Spleen (tissue), 7 donors: ENCODE measurements at regions not wholly inside any gene's neighbourhood (a gene's known extent, or its start where the extent isn't known, plus 50 kb on each side); places are given as distances from the start of the nearest gene placed in this dataset.

ENCODE experiments used
- POLR2A ChIP-seq, 3 donors: fragments of 450-650 bp; IDR thresholded peaks; one replicate each; pipeline ENCODE4 v1.5.1; 2017; ENCODE audit warnings: antibody characterized with exemption in 3 of 3, mild to moderate bottlenecking in 1 of 3
- POLR2AphosphoS5 ChIP-seq, 3 donors: sonication (generic); formaldehyde crosslinking; IDR thresholded peaks; one replicate each; pipeline ENCODE4 v1.5.1; 2017; ENCODE audit warnings: antibody characterized with exemption in 3 of 3
- TF ChIP-seq, protein P1 (sequence below), 11 experiments: fragments of 200-600 bp in 7 of 11; fragments of 450-650 bp in 4 of 11; sonication (generic) in 4 of 11; IDR thresholded peaks in 8 of 11; conservative IDR thresholded peaks in 3 of 11; 1 replicate in 7 of 11; 2 replicates in 4 of 11; pipeline versions ENCODE4 v1.4.0 to v1.8.0; 2016 to 2021; ENCODE audit warnings: antibody characterized with exemption in 11 of 11, inconsistent platforms in 4 of 11, mild to moderate bottlenecking in 1 of 11
- donor health status: DM: no; HTN: no; CAD: no; lungs with moderate emphysema.
- donor health status: DM: no; HTN: no; CAD: no.
- donor health status: DM: no; HTN: no; CAD: no.

- TF ChIP-seq, protein P1, sequence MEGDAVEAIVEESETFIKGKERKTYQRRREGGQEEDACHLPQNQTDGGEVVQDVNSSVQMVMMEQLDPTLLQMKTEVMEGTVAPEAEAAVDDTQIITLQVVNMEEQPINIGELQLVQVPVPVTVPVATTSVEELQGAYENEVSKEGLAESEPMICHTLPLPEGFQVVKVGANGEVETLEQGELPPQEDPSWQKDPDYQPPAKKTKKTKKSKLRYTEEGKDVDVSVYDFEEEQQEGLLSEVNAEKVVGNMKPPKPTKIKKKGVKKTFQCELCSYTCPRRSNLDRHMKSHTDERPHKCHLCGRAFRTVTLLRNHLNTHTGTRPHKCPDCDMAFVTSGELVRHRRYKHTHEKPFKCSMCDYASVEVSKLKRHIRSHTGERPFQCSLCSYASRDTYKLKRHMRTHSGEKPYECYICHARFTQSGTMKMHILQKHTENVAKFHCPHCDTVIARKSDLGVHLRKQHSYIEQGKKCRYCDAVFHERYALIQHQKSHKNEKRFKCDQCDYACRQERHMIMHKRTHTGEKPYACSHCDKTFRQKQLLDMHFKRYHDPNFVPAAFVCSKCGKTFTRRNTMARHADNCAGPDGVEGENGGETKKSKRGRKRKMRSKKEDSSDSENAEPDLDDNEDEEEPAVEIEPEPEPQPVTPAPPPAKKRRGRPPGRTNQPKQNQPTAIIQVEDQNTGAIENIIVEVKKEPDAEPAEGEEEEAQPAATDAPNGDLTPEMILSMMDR (IDR thresholded peaks at IDR 0.05 in 8 of 11, conservative IDR thresholded peaks at IDR 0.05 in 3 of 11), result no peak
- TF ChIP-seq POLR2A (IDR thresholded peaks at IDR 0.05) (no peak), POLR2AphosphoS5 (IDR thresholded peaks at IDR 0.05) (no peak)
Measured at GRCh38 chr16:65834688-65835087, 531.8 kb upstream of the CDH5 start.
